NCI-H1105 (cell line): ENCODE measurements at regions not wholly inside any gene's neighbourhood (a gene's known extent, or its start where the extent isn't known, plus 50 kb on each side); places are given as distances from the start of the nearest gene placed in this dataset.

Experiments
- DNase-seq: peaks from one replicate; lab custom pipeline; 2025; lab: John Stamatoyannopoulos, UW

DNA sequence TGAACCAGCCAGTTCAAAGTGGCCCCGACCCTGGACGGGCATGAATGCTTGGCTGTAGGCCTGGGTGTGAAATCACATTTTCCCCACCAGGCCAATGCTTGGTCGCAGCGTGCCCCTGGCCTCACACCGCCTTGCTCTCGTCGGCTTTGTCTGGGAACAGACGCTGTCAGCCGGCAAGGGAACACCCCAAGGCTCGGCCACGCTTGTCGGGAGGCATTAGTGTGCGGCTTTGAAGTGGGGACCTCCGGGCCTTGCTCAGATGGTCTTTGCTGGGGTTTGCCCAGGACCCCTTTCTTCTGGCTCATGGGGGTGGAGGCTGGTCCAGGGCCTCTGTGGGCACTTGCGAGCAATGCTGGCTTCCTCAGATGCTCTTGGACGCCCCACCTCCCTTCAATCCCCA, 79.1 kb downstream of the INHBB start:
- DNase-seq: no peak

DNA sequence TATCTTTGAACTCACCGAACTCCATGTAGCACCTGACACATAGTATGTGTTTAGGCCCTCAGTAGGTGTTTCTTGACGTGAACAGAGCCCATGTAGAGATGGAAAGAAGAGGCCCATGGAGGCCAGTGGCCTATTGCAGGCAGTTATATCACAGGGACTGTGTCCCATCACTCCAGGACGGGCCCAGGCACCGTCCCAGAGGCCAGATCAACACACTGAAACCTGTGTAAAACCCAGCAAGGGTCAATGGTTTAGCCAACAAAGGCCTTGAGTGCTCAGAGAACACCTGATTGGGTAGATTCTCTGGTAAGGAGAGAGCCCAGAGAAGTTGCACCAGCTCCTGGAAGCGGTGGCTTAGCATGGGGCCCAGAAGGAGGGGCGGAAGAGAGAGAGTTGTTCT, 82.8 kb downstream of the INHBB start:
- DNase-seq: no peak

DNA sequence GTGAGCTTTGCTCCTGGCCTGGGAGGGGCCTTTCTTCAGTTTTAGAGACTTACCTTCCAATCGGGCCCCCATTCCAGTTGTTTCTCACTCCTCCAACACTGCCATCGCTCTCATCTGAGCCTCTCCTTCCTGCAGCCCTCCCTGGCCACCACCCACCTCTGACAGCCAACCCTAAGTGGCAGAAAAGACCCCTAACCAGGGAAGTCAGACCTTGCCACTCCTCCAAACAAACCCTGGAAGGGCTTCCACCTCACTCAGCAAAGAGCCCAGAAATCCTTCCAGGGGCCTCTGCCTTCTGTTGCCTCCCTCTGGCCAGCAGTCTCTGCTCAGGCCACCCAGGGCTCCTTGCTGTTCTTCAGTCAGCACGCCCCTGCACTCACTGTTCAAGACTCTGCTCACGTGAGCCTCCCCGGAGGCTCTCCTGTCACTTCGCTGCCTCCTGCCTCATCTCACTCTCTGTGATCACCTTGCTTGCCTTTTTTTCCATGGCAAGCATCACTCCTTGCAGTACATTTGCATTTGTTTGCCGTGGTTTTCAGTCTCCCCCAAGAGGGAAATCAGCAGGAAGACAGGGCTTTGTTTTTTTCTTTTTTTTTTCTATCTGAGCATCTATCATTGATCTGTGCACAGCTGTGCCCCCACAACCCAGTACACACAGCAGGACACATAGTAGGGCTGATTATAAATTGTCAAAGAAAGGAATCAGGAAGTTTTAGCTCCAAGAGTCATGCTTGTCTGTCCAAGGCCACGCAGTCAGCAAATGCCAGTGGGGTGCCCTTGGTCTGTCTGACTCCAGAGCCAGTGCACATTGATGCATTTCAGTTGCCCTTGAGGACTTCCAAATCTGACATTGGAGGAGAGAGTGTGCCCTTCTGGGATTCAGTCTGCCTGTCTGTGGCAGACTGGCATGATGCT, 83.9 kb downstream of the INHBB start:
- DNase-seq: no peak

DNA sequence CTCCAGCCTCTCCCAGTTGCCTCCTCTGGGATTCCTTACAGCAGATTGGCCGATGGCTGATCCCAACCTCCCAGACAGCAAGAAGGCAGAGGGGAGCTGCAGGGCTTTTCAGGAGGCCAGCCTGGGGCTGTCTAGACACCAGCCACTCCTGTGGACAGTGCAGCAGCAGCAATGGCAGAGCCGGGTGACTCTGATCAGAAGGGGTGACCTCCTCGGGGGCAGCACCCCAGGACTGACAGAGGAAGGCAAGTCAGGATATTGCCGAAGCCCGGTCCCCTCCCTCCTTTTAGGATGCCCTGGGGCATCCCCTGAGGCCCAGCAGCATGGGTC, 84.5 kb downstream of the INHBB start:
- no peak for DNase-seq

DNA sequence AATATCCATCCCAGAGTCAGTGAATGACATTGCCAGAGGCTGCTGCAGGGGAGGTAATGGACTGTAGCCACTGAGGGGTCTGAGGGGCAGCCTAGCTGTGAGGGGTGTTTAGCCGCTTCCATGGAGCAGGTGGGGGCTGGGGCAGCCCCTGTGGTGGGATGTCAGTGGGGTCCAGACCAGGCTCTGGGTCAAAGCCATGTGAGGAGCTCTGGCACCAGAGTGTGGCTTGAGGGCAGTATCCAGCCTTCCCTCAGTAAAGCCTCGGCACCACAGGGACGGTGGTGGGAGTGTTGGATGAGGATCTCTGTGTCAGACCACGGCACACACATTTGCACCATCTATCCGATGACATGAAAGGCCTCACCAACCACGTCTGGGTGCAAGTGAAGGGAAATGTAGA, 85.0 kb downstream of the INHBB start:
- no peak for DNase-seq

DNA sequence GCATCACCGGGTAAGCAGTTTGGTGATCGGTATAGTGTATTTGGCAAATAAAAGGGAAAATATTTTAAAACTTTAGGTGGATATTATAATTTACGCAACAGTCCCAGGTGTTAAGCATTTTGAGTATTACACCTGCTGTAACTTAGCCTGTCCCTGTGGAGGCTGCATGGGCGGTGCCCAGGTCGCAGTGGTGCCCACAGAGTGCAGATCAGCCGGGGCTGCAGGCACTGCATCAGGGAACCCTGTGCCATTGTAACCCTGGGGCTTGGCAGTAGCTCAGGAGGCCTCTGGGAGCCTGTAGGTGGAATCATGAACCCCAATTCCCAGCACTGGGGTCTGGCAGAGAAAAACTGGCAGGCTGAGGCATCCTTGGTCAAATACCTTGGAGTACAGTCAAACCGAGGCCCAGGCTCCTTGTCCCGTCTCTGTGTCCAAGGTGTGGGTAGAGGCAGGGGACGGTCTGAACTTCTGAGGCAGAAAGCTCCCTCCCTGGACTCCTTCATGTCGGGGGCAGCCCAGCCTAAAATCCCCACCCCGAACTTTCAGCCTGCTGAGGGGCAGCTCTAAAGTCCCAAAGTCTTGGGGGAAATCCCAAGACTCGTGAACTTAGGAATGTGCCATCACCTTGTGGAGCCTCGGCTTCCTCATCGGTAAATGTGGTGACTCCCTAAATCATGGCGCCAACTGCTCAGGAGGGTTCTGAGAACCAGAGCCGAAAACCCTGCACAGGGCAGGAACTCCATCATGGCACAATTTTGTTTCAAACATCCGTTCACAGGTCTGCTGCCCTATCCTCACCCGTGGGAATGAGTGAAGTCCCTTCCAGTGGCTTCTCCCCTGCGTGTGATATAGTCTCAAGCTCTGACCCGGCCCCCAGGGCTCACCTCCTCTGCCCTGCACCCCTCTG, 85.7 kb downstream of the INHBB start:
- DNase-seq: no peak

DNA sequence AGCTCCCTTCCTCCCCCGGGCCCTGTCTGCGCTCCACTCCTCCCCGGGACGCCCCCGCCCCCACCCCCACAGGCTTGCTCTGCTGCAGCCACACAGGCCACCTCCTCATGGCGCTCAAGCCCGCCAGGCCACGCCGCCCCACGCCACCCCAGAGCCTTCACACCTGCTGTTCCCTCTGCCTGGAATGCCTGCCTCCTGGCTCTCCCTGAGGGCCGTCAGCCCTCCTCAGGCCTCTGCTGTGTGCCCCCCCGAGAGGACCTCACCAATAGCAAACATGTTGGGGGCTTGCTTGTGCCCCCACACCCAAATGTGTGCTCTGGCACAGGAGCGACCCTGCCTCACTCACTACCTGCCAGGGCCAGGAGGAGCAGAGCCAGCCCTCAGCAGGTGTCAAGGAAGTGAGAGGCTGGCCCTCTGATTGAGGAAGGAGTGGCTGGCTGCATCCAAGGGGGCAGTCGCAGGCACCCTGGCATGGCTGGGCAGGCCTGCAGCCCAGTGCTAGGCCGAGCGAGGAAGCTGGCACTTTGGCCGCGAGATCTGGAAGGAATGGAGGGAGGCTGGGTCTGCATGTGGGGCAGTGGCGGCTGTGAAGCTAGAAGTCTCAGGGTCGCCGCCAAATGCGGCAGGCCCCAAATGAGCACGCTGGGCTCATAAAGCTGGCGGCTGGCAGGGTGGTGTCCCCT, 86.5 kb downstream of the INHBB start:
- DNase-seq: no peak

DNA sequence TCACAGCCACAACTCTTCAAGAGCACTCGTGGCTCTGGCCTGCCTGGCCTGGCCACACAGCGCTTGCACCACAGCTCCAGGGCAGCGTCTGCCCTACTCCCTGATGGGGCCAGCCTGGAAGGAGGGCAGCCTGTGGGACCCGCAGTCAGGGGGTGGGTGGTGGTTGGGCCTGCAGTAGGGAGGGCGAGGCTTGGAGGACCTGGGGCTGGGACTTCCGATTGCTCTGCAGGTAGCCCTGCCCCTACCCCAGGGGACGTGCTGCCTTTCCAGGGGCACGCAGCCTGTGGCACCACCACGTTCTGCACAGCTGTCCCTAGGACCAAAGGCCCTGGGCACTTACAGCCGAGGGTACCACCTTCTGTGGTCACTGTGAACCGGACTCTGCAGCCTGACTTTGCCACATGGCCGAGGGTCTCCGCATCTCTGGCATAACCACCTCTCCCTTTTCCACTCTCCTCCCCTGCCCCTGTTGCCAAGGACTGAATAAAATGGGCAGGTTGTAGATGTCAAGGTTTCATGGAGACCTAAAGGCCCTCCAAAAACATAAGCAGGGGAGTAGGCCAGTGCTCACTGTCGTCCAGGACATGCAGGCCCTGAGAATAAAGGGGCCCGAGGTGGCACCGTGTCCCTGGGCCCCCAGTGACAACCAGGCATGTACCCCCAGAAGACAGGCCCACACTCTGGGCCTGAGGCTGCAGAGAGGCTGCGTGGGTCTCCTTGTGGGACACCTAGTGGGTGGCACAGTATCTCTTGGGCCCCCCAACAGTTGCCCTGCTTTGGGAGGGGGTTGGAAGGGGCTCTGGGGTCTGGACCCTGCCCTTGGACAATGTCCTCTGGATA, 87.3 kb downstream of the INHBB start:
- no peak for DNase-seq

DNA sequence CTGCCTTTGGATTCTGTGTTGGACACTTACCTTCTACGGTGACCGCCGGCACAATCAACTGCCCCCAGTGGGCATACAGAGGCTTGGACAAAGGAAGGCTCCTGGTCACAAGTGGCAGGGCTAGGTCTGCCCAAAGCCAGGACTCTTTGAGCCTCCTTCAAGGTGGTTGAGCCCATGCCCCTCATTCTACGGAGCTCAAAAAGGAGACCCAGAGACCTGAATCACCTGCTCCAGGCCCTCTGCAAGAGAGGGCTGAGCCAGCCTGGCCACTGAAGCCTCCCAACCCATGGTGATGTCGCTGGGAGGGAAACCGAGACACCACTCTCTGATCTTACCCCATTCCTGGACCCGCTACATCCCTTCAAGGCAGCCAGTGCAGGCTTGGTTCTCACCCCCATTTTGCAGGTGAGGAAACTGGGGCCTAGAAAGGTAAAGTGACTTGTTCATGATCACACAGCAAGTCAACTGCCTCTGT, 87.9 kb downstream of the INHBB start:
- DNase-seq: no peak

DNA sequence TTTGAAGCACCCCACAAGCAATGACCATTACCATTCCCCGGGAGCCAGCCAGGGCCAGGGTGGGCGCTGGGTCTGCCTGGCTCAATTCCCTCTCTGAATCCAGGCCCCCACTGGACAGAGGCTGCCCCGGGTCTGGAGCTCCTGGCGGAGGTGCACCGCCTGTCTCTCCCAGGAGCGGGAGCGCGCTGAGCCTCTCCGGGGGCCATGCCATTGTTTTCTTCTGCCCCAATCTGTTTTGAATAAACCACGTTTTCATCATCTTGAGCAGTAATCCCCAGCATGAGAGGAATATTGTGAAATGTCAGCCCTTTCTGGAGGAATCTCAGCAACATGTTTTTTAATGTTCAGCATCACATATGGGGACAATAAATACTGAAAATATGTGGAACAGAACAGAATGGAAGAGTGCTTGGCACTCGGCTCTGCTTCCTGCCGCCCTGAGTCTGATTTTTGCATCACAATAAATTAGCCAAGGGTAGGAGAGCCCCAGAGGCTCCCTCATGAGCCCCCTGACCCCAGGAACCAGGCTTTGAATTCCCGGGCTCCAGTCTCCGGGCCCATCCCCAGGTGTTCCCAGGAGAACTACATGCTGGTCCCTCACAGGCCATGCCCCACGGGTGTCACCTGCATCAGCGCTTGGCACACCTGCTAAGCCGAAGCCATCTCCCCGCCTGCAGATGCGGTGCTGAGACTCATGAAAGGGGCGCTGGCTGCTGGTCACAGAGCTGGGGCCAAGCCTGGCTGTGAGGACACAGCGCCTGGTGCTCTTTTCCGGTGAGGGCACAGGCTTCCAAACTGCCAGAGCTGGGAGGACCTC, 88.8 kb downstream of the INHBB start:
- DNase-seq: no peak

DNA sequence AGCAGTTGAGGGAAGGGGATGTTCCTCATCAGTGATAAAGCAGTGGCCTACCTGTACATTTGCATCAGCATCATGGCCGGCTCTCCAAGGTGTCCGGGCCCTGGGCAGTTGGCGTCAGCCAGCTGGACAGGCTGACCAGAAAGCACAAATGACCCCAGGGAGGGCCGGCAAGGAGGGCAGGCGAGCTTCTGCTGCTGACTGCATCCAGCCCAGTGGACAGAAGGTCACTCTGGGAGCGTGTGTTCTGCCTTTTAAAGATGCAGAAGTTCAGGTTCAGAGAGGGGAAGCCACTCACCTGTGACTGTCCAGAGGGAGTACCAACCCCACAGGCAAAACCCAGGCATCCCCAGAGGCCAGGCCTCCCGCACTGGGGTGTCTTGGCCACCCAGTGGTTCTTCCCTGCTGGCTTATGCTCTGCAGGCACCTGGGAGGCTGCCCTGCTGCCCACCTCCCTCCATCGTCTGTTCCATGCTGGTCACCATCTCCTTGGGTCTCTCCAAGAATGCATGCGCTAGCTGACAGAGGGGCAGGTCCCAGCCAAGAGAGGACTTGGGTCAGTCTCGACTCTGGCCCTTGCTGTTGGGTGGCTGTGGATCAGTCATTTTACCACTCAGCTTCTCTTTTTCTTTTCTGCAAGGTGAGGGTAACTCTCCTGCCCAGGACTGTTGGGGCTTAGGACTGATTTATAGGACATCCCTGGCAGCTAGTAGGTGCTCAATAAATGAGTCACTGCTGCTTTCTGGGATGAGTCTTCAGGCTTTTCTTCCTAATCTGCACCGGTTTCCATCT, 89.9 kb downstream of the INHBB start:
- no peak for DNase-seq

DNA sequence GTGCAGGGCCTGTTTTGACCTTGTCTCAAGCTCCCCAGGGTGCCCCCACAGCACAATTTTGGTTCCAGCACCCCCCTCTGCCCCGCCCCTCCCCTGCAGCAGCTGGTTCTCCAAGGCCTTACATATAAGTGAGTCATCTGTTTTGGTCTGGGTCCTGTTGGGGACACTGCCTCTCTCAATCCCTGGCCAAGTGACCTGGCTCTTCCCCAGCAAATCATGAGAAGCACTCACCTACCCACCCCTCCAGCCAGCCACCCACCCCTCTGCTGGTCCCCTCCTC, 90.5 kb downstream of the INHBB start:
- DNase-seq: no peak

DNA sequence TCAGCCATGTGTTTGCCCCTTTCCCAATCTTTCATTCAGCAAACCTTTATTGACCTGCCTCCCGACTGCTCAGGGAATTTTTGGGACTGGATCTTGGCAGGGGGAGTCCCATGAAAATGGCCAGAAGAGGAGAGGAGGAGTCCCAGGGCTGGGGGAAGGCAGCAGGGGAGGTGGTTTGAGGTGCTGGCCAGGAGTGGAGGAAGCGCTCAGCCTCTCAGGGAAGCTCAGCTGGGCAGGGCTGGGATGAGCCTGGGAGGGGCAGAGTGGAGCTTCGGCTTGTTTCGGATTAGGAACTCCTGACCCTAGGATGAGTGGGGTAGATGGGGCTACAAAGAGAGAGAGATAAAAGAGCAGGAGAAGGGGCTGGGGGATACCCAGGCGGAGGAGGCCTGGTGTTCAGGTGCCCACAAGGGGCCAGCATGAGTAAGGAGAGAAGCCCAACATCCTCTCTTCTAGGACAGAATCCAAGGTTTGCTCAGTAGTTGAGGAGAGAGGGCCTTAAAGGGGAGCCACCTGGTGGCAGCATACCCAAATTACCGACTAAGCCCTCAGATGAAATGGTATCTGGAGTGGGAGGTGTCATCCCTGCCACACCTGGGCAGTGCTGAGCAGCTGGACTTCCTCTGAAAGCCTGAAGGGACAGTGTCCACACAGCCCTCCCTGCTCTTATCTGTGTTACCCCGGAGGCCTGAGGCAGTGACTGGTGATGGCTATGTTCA, 91.1 kb downstream of the INHBB start:
- DNase-seq: no peak

DNA sequence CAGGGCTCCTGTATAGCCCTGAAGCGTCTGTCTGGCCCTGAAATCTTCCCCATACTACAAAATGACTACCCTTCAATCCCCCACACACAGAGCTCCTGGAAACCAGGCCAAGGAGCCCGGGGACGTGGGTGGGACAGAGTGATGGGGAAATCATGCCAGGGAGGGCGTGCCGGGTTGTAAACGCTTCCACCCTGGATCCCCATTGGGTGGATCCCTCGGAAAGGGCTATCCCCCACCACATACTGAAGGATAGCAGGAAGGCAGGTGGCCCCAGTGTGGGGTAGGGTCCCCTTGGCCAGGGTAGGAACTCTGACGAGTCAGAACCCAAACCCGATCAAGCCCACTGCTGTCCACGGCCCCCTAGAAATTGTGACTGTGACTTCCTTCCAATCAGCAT, 91.7 kb downstream of the INHBB start:
- DNase-seq: no peak

DNA sequence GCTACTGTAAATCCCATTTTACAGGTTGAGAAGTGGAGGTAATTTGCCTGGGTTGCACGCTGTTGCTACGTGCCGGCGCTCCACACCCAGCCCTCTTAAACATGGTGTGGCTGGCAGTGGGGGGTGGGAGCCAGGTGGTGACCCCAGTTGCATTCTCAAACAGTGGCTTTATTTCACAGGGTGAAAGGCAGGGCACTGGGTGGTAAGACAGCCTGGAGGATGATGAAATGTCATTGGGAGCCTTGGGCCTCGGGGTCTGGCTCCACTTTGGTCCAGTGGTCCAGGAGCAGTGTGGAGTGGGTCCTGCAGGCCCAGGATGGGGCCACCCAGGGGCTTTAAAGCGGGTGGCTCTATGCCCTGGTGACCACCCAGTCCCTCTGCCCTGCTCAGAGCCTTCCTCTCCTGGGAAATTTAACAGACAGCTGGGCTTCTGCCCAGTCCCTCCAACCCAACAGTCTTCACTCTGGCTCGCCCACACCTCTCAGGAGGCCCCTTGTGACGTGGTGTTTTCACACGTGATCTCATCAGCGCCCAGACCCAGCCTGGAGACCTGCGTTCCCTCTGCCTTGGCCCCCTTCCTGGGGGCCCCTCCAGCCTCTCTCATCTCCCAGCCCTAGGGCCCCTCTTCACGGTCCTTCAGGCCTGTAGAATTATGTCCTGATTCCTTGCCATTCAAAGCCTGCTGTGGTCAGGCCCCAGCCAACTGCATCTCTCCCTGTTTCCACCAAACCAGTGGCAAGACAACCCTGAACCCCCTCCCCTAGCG, 92.5 kb downstream of the INHBB start:
- no peak for DNase-seq

DNA sequence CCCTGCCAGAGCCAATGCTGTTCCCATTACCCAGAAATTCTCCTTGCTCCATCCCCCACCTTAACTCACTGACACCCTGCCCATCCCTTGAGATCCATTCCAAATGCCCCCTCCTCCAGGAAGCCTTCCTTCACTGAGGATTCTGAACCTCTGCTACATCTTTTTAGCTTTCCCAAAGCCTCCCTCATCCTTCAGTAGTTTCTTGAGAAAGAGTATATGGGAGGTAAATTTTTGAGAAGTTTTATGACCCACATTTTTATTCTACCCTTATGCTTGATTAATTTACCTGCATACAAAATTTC, 93.1 kb downstream of the INHBB start:
- no peak for DNase-seq

DNA sequence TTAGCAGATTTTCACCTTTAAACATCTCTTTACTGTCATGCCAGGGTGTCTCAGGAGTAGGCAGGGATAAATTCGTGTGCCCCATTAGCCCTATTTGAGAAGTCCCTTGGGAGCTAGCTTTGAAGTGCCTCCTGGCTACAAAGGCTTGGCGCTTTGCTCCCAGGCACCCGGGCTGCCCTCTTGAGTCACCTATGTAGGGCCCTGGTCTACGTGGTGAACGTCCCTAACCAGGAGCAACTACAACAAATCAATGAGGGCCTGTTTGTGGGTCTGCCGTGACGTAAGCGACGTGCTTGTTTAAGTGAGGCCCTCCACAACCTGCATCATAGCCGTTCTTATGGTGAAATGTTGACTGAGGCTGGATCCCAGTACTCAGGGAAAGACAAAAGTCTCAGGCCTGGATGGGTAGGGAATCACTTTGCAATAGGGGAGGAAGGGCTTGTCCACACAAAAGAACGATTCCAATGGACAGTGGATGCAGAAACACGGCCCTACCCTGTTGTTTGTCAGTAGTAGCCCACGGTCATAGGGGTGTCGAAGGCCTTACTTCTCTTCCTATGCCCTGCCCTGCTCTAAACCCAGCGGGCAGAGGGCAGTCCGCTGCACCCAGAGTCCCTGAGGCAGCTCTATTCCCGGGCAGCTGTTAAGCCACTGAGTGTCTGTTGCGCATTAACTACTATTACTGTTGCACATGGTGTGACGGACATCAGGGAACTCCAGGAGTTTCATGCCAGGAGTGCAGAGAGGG, 93.9 kb downstream of the INHBB start:
- no peak for DNase-seq
